GM06990 (cell line): ENCODE measurements at regions not wholly inside any gene's neighbourhood (a gene's known extent, or its start where the extent isn't known, plus 50 kb on each side); places are given as distances from the start of the nearest gene placed in this dataset.
"Not testable (repeated sequence)": the region's sequence is repeated elsewhere in the genome, so short reads cannot be mapped to it uniquely, and the experiment has no call there.

ENCODE experiments used
- DNase-seq: peaks from one replicate; pipeline ENCODE4 v3.0.0-alpha.2; 2011; ENCODE audit not compliant: insufficient read length; ENCODE audit errors: extremely low read depth
- H3K27me3 ChIP-seq: replicated peaks from 2 replicates; pipeline ENCODE4 v1.6.0; 2011; ENCODE audit warnings: low read length; ENCODE audit not compliant: control insufficient read depth, insufficient read depth
- H3K36me3 ChIP-seq: 2 replicates; pipeline ENCODE4 v1.5.1; 2011; ENCODE audit warnings: low read length; ENCODE audit not compliant: control insufficient read depth, insufficient read depth
- H3K4me3 ChIP-seq: replicated peaks from 2 replicates; pipeline ENCODE4 v1.5.1; 2011; ENCODE audit warnings: low read depth, mild to moderate bottlenecking, control low read depth, low read length
- TF ChIP-seq, protein P1 (sequence below): IDR thresholded peaks from 2 replicates; pipeline ENCODE4 v1.5.1; 2011; ENCODE audit warnings: low read length, control low read depth, mild to moderate bottlenecking, inconsistent platforms; ENCODE audit not compliant: insufficient read depth, poor library complexity, severe bottlenecking

DNA sequence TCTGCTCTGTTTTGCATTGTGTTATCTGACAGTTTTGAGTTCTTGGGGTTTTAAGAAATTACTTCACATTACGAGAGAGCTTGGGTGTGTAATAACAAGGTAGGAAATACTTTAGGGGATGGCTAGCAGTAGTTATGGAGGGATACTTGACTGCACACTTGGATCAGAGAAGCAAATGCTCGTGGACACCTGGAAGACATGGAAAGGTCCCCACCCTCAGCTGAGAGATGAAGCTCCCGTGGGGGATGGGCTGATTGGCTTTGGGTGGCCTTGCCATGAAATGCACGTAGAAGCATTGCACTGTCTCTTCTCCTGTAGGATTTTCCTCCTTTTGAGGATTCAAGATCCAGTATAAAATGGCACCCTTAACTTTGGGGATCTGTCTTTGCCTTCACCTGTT lies 61.5 kb upstream of the UNC93A start:
- Histone ChIP-seq H3K36me3 (no peaks in the 10 kb centered on the region), H3K4me3 (no peak overlapping the region), H3K27me3 (peaks cover 2% of the 10 kb centered on the region)
- no peak for DNase-seq
- TF ChIP-seq, protein P1, sequence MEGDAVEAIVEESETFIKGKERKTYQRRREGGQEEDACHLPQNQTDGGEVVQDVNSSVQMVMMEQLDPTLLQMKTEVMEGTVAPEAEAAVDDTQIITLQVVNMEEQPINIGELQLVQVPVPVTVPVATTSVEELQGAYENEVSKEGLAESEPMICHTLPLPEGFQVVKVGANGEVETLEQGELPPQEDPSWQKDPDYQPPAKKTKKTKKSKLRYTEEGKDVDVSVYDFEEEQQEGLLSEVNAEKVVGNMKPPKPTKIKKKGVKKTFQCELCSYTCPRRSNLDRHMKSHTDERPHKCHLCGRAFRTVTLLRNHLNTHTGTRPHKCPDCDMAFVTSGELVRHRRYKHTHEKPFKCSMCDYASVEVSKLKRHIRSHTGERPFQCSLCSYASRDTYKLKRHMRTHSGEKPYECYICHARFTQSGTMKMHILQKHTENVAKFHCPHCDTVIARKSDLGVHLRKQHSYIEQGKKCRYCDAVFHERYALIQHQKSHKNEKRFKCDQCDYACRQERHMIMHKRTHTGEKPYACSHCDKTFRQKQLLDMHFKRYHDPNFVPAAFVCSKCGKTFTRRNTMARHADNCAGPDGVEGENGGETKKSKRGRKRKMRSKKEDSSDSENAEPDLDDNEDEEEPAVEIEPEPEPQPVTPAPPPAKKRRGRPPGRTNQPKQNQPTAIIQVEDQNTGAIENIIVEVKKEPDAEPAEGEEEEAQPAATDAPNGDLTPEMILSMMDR, result no peak

DNA sequence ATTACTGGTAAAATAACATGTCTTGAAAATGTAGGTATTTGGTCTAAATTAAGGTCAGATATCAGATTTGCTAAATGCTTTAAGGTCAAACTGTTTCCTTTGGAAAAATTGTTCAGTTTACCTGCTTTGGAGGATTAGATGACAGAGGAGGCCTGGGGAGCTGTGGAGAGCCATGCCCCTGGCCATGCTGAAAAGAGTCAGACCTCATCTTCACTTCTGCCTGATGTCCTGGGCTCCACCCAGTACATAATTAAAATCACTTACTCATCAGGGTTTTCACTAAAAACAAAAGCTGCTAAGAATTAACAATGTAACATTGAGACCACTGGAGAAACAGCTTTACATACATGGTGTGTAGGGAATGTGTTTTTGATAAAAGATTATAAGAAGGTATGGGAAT lies 60.8 kb upstream of the UNC93A start:
- TF ChIP-seq, protein P1, result no peak
- H3K4me3 ChIP-seq, result no peak overlapping the region

DNA sequence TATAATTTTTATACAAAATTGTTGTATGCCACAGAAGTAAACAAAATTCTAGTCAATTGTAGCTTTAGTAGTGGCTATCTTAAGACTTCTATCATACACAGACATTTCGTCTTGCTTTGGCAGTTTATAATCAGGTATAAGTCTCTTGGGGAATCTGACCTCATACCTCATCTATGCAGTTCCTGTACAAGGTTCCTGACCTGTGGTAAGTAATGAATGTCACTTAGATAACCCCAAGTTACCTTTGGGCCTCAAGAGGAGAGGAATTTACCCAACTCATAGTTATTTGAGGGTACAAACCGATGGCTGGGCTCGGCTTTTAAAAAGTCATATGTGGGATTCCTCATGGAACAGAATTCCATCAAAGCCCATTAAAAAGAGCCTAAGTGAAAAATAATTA lies 58.8 kb upstream of the UNC93A start:
- no peak for DNase-seq
- Histone ChIP-seq H3K27me3 (peaks cover 4% of the 10 kb centered on the region), H3K36me3 (no peaks in the 10 kb centered on the region), H3K4me3 (no peak overlapping the region)
- TF ChIP-seq, protein P1, result no peak

More for the DNA sequence above, 60.8 kb upstream of the UNC93A start:
- DNase-seq, result no peak
- no peaks in the 10 kb centered on the region for H3K36me3 ChIP-seq
- H3K27me3 ChIP-seq, result peaks cover 4% of the 10 kb centered on the region

DNA sequence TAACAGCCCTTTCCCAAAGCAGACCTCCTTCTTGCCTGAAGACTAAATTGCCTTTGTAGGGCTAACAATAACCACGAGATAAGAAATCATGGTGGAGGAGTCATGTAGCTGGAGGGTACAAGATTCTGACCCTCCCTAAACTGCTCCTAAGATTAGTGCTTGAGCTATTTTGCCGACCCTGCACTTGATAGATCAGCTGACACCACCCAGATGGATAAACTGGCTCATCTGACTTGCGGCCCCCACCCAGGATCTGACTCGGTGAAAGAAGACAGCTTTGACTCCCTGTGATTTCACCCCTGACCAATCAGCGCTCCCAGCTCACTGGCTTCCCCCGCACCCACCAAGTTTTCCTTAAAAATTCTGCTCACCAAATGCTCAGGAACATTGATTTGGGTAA lies 57.6 kb upstream of the UNC93A start:
- H3K4me3 ChIP-seq, result no peak overlapping the region
- peaks cover 2% of the 10 kb centered on the region; the same call in 1 of the 2 replicates for H3K27me3 ChIP-seq
- no peak for DNase-seq
- H3K36me3 ChIP-seq, result no peaks in the 10 kb centered on the region
- TF ChIP-seq, protein P1, result no peak

DNA sequence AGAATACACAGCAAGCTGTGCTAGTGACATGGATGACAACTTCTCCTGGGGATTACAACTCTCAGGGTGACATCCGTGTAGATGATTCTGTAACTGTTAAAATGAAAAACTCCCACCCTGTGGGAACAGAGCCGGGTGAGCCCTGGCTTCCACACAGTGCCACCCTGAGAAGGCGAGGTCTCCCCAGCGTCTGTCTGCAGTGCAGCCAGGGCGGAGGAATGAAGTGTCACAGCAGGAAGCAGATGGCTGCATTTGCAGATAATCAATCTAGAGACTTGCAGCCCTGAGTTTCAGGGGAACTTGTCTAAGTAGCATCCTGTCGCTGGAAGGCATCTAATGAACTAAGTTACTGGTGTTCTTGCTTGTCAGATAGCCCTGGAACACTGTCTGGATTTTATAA lies 56.5 kb upstream of the UNC93A start:
- H3K27me3 ChIP-seq, H3K4me3 ChIP-seq, H3K36me3 ChIP-seq, DNase-seq: not testable (repeated sequence)

DNA sequence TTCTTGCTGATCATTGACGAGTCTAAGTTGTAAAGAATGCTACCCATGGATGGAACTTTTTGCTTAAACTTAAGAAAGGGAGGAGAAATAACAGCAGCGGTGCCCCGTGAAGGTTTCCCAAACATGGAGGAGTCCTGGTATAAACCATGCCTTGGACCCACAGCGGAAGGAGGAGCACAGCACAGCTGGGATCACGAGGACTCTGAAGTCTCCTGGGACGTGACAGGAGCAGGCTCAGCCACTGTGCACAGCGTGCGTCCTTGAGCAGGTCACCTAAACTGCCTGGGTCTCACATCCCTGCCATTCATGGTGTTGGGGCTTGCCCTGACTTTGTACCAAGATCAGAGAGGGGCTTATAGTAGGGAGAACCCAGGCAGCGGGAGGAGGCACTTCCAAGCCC lies 56.1 kb upstream of the UNC93A start:
- peaks cover 2% of the 10 kb centered on the region; the same call in 1 of the 2 replicates for H3K27me3 ChIP-seq
- DNase-seq, result no peak
- TF ChIP-seq, protein P1, result no peak
- H3K36me3 ChIP-seq, result no peaks in the 10 kb centered on the region
- H3K4me3 ChIP-seq, result no peak overlapping the region
